Right renal pelvis (tissue), 4 donors: ENCODE measurements at regions not wholly inside any gene's neighbourhood (a gene's known extent, or its start where the extent isn't known, plus 50 kb on each side); places are given as distances from the start of the nearest gene placed in this dataset.
"Not testable (repeated sequence)": the region's sequence is repeated elsewhere in the genome, so short reads cannot be mapped to it uniquely, and the experiment has no call there.

Experiments used
- DNase-seq, 4 donors: peaks; one replicate each; pipeline ENCODE4 v3.0.0-alpha.2; 2013; ENCODE audit warnings: low read depth in 4 of 4, low spot score in 3 of 4, missing footprints in 1 of 4

GRCh38 chr4:137405833-137406232, 126.5 kb downstream of the PCDH18 start:
- DNase-seq, result not testable (repeated sequence)

GRCh38 chr4:137394018-137394417, 138.3 kb downstream of the PCDH18 start:
- DNase-seq, result peak in 1 of 4 donors; percentile 24

DNA sequence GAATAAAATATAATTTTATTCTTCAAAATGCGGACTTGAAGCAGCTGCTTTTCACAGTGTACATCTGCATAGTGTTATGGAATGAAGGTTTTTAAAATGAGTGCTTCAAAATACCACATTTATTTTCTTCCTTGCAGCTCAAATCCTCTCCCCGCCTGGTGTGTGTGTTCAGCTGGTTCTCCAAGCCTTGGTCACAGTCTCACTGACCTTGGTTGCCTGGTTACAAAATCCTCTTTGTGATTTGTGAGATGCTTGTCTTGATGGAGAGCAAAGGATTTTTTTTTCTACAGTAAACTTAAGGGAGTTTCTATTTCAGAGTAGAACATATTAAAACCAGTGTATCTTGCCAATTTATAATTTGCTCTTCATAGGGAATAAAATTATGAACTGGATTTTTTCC, 139.2 kb downstream of the PCDH18 start:
- DNase-seq, result peak in 3 of 4 donors; percentile 40 to 49 (median 48)

DNA sequence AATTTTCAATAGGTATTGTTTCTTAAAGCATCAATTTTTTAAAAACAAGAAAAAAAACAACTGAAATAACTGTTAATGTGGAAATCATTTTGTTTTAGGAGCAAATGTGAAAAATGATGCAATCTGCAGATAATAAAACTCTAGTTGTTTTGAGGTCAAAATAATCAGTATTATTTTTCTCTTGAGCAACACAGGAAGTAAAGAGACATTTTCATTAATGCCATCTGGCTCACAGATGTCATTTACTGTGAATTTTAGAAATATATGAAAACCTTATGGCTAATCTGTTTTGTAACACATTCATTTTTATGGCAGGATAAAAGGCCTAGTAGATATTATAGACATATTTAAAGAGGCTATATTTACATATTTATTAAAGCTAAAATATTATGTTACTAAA, 141.6 kb downstream of the PCDH18 start:
- DNase-seq, result no peak

DNA sequence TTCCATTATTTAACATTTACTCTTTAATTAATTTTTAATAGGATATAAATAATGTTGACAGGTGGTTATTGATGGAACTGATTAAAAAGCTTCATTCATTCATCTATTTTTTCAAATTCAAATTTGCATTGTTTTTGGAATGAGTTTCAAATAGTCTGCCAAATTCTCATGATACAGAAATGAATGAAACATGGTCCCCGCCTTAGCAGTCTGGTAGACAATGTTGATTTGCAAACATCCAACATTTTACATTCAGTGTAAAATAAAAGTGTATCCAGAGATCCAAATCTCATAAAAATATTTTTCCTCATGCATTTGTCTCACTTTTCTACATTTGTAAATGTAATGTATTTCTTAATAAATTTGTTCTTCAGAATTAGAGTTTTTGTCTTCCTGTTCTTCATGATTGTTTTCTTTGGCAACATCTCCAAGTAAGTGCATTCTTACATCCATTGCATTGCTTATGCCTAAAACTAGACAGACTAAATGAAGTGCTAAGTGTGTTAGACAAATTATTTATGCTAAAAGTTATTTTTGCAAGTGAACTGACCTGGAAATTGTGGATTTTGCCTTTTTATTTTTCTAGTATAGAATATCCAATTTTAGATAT, 142.3 kb downstream of the PCDH18 start:
- no peak for DNase-seq

- no peak for DNase-seq
Measured at GRCh38 chr4:137387924-137388323, 144.4 kb downstream of the PCDH18 start.

GRCh38 chr4:137384476-137384875, 147.8 kb downstream of the PCDH18 start:
- DNase-seq, result no peak

DNA sequence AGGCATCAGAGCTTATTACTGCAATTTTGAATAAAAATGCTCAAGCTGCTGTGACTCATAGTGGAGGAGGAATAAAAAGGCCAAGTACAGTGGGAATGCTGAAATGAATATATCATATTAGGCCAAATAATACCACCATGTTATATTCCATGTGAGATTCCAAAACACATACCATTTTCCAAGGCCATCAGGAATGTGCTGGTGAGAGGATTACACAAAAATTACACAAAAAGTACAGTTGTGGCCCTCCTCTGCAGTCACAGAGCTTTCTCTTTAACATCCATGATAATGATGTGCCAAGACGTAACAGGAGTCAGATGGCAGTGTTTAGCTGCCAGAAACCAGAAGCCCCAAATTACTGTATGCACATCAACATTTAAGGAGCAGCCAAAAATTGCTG, 153.5 kb downstream of the PCDH18 start:
- DNase-seq, result no peak

DNA sequence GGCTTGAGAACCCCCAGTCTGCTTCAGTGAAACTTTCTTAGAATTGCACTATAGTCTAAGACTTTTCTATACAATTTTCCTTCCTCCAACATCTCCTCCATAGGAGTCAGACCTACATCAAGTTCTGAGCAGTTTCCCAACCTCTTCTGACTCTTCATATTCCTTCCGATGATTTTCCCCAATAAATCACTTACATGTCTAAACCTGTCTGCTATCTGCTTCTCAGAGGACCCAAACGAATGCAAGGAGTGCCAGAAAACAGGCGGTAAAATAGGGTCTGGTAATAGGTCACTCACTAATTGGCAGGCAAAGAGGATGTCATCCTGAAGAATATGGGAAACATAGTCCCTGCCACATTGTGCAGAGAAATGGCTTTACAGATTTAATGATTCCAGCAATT, 153.9 kb downstream of the PCDH18 start:
- no peak for DNase-seq

GRCh38 chr4:137376312-137376711, 156.0 kb downstream of the PCDH18 start:
- DNase-seq, result no peak

DNA sequence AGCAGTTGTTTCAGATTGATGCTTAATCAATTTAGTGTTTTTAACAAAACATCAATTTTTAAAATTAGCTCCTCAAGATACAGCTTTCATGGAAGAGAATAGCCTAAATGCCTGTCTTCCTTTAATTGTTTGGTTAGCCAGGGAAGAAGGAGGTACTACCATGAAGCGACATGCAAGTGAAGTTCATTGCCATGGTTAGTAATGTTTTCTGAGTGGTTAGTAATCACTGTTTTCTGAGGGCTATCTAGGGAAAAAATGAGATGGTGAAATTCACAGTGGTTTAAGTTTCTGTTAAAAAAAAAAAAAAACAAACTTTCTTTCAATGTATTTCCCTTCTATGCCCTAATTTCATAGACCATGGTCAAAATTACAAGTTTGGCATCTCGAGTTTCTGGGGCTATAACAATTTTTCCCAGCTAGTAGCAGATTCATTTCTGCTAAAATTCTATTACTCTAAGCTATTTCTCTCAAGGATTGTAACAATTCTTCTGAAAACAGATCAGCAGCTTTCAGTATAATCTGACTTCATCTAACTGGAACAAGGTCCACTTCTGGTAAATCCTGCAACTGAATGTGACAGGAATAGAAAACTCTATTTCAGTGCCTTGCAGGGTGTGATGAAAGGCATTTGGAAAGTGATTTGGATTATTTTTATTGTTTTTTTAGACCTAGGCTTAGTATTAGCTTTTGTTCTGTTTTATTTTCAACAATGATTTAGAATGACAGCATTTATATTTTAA, 157.0 kb downstream of the PCDH18 start:
- no peak for DNase-seq

GRCh38 chr4:137370679-137371078, 161.6 kb downstream of the PCDH18 start:
- DNase-seq, result no peak

DNA sequence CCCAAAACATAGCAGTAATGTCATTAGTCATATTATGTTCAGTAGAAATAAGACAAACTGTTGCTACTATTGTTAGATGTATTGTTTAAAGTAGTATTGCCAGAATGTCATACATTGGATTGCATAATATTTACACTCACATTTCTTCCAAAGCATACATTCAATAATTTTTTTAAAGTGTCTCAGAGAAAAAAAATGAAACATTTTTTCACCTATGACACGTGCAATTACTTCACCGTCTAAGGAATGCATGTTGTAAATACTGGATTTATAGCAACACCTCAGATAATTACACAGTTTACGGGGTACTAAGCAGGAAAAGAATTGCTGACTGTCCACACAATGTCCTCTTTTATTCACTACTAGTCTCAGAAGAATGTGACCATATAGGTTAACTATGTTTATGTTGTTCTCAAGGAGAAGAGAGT, 162.1 kb downstream of the PCDH18 start:
- DNase-seq, result no peak

- no peak for DNase-seq
Measured at GRCh38 chr4:137367620-137368019, 164.7 kb downstream of the PCDH18 start.

- no peak for DNase-seq
Measured at GRCh38 chr4:137363496-137363895, 168.8 kb downstream of the PCDH18 start.

- DNase-seq, result no peak
Measured at GRCh38 chr4:137361756-137362470, 170.4 kb downstream of the PCDH18 start.

- no peak for DNase-seq
Measured at GRCh38 chr4:137360761-137361160, 171.5 kb downstream of the PCDH18 start.

DNA sequence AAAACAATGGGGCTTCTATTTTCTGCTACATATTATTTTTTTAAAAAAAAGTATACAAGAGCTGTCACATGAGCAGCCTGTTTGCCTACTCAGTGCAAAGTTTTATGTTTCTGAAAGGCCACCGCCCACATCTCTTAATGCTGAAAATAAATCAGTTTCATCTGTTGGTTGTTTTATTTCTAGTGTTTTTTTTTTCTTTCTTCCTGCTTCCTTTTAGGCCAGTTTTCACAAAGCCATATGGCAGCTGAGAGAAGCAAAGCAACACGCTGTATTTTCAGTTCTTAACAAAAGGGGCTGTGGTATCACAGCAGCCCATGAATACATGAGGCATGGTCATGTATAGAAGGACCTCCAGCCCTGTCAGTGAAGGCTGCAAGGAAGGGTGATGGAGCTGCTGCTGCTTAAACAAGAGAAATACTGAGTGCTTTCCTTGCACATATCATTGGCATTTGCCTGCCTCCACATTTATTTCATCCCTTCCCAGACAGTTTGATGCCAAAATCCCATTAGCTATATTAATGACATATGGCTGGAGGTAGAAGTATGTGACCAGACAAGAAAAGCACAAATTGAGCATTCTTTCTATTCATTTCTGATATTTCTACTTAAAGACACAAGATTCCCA, 172.5 kb downstream of the PCDH18 start:
- peak in 3 of 4 donors; percentile 31 to 54 (median 35) for DNase-seq

GRCh38 chr4:137354562-137354961, 177.7 kb downstream of the PCDH18 start:
- not testable (repeated sequence) for DNase-seq

- DNase-seq, result no peak
Measured at GRCh38 chr4:137347371-137347770, 184.9 kb downstream of the PCDH18 start.

DNA sequence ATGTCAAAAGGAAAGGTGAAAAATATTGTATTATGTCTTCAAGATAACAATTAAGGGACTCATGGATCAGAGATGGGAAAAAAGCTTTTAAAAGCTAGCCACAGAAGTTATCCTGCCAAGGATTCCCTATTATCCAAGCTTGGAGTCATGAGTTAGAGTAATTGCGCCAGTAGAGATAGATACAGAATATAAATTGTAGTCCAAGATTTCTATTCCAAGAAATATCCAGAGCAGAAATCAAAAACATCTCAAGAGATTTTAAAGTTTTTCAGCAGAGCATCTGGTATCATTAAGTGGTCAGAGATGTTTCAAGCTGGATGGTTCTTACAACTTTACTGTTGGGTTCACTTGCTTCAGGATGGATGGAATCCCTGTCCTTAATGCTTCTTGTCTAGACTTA, 186.7 kb downstream of the PCDH18 start:
- no peak for DNase-seq
